Naive thymus-derived CD8-positive, alpha-beta T cell (primary cell): ENCODE measurements at regions not wholly inside any gene's neighbourhood (a gene's known extent, or its start where the extent isn't known, plus 50 kb on each side); places are given as distances from the start of the nearest gene placed in this dataset.

Source experiments
- ATAC-seq, 2 donors: fragments of 150-1000 bp; cut with Tn5 transposase in 1 of 2; sonication (Bioruptor Pico), chemical (Tn5 transposase) in 1 of 2; 1 replicate in 1 of 2; 2 replicates in 1 of 2; pipeline ENCODE4 v1.10.0; 2021; ENCODE audit warnings: mild to moderate bottlenecking in 2 of 2, moderate library complexity in 2 of 2
- POLR2A ChIA-PET: fragments of 350-600 bp; sonication (Branson Sonifier 250); formaldehyde crosslinking; loops from one replicate; lab custom pipeline; 2021; ENCODE audit warnings: antibody characterized with exemption; lab: Charles Lee
- DNase-seq, 10 donors: peaks; one replicate each; pipeline versions ENCODE4 v3.0.0 to v3.0.0-alpha.2; 2020 to 2022
- H3K27ac Mint-ChIP-seq, 10 donors: one replicate each; pipeline ENCODE4 v1.8.0; 2020 to 2022; ENCODE audit warnings: mild to moderate bottlenecking in 10 of 10, mixed read lengths in 10 of 10, moderate library complexity in 4 of 10, inconsistent platforms in 1 of 10
- H3K27me3 Mint-ChIP-seq, 5 donors: one replicate each; pipeline ENCODE4 v1.8.0; 2021 to 2022; ENCODE audit warnings: mixed read lengths in 5 of 5
- H3K36me3 Mint-ChIP-seq, 3 donors: one replicate each; pipeline ENCODE4 v1.8.0; 2020 to 2022; ENCODE audit warnings: mixed read lengths in 3 of 3, mild to moderate bottlenecking in 2 of 3, inconsistent platforms in 1 of 3
- H3K4me1 Mint-ChIP-seq, 4 donors: one replicate each; pipeline ENCODE4 v1.8.0; 2021 to 2022; ENCODE audit warnings: mixed read lengths in 4 of 4
- H3K4me3 Mint-ChIP-seq, 10 donors: one replicate each; pipeline ENCODE4 v1.8.0; 2020 to 2022; ENCODE audit warnings: mild to moderate bottlenecking in 10 of 10, mixed read lengths in 10 of 10, moderate library complexity in 6 of 10, inconsistent platforms in 1 of 10
- H3K9me3 Mint-ChIP-seq, 9 donors: one replicate each; pipeline ENCODE4 v1.8.0; 2020 to 2022; ENCODE audit warnings: mixed read lengths in 9 of 9, mild to moderate bottlenecking in 3 of 9, inconsistent platforms in 1 of 9, moderate library complexity in 1 of 9

- peaks cover 9 to 21% (median 18%) of the 10 kb centered on the region in 4 donors for H3K4me1 Mint-ChIP-seq
- no peak for DNase-seq
- peaks cover 0 to 10% (median 4%) of the 10 kb centered on the region in 9 donors for H3K9me3 Mint-ChIP-seq
- POLR2A ChIA-PET = no interaction called here
- no peak overlapping the region for H3K4me3 Mint-ChIP-seq
- no peaks in the 10 kb centered on the region for H3K27me3 Mint-ChIP-seq
- no peak for ATAC-seq
- no peaks in the 10 kb centered on the region for H3K36me3 Mint-ChIP-seq
- no peak overlapping the region for H3K27ac Mint-ChIP-seq
These were observed 239.1 kb downstream of the ELAVL2 start for GRCh38 chr9:23586906-23587305.

- POLR2A ChIA-PET = no interaction called here
- peaks cover 0 to 10% (median 2%) of the 10 kb centered on the region in 9 donors for H3K9me3 Mint-ChIP-seq
- no peak overlapping the region for H3K27ac Mint-ChIP-seq
- no peaks in the 10 kb centered on the region for H3K27me3 Mint-ChIP-seq
- ATAC-seq (no peak), DNase-seq (no peak)
- peaks cover 9 to 22% (median 18%) of the 10 kb centered on the region in 4 donors for H3K4me1 Mint-ChIP-seq
- no peaks in the 10 kb centered on the region for H3K36me3 Mint-ChIP-seq
- no peak overlapping the region for H3K4me3 Mint-ChIP-seq
These were observed 238.6 kb downstream of the ELAVL2 start for GRCh38 chr9:23587433-23587832.

DNA sequence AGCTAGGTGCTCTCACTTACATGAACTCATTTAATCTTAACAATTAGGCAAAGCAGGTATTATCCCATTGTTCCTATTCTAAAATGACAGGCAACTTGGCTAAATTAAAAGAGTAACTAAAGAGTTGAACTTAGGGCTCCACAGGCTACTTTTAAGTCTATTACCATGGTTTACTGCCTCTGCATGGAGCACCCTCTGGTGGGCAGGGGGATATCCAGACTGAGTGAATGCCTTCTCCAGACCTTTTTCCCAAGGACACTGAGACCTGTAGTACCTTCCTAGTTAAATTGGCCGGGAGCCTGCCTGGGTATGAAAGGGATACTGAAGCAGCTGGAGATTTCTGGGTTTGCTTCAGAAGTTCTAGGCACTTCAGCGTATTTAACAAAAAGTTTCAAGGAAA, 238.1 kb downstream of the ELAVL2 start:
- Mint-ChIP-seq H3K4me3 (no peak overlapping the region), H3K27ac (no peak overlapping the region), H3K4me1 (peaks cover 9 to 24% (median 18%) of the 10 kb centered on the region in 4 donors), H3K27me3 (no peaks in the 10 kb centered on the region), H3K36me3 (no peaks in the 10 kb centered on the region), H3K9me3 (peaks cover 0 to 10% (median 2%) of the 10 kb centered on the region in 9 donors)
- ATAC-seq (no peak), DNase-seq (no peak)
- POLR2A ChIA-PET = no interaction called here

- no peaks in the 10 kb centered on the region for H3K36me3 Mint-ChIP-seq
- DNase-seq (peak in 3 of 10 donors; percentile 1 to 5 (median 2)), ATAC-seq (no peak)
- H3K9me3 Mint-ChIP-seq = peaks cover 0 to 10% (median 0%) of the 10 kb centered on the region in 9 donors
- POLR2A ChIA-PET = no interaction called here
- H3K4me3 Mint-ChIP-seq = peak overlapping the region in 9 of 10 donors; percentile 5 to 61 (median 52)
- H3K27me3 Mint-ChIP-seq = no peaks in the 10 kb centered on the region
- peaks cover 9 to 24% (median 18%) of the 10 kb centered on the region in 4 donors for H3K4me1 Mint-ChIP-seq
- no peak overlapping the region for H3K27ac Mint-ChIP-seq
These were observed 235.6 kb downstream of the ELAVL2 start for GRCh38 chr9:23590276-23591000.

DNA sequence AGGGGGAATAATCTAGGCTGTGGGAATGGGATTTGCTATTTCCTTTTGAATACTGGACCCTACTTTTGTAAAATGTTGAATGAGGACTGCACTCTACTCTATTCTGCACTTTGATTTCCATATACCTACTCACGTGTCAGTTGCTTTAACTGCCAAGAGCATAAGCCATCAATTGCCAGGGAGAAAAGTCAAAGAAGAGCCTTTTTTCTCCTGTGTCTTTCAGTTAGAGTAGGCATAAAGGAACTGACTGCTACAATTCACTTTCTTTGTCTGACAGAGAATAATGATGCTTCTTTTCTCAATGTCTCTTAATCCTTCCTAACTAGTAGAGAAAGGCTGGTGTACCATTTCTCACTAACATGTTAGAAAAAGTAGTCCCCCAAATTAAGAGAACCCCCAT, 231.6 kb downstream of the ELAVL2 start:
- ATAC-seq (no peak), DNase-seq (no peak)
- H3K27ac Mint-ChIP-seq = no peak overlapping the region
- H3K4me1 Mint-ChIP-seq = peaks cover 9 to 23% (median 18%) of the 10 kb centered on the region in 4 donors
- POLR2A ChIA-PET = no interaction called here
- no peaks in the 10 kb centered on the region for H3K36me3 Mint-ChIP-seq
- no peaks in the 10 kb centered on the region for H3K27me3 Mint-ChIP-seq
- H3K4me3 Mint-ChIP-seq = no peak overlapping the region
- peaks cover 0 to 8% (median 0%) of the 10 kb centered on the region in 9 donors for H3K9me3 Mint-ChIP-seq

DNA sequence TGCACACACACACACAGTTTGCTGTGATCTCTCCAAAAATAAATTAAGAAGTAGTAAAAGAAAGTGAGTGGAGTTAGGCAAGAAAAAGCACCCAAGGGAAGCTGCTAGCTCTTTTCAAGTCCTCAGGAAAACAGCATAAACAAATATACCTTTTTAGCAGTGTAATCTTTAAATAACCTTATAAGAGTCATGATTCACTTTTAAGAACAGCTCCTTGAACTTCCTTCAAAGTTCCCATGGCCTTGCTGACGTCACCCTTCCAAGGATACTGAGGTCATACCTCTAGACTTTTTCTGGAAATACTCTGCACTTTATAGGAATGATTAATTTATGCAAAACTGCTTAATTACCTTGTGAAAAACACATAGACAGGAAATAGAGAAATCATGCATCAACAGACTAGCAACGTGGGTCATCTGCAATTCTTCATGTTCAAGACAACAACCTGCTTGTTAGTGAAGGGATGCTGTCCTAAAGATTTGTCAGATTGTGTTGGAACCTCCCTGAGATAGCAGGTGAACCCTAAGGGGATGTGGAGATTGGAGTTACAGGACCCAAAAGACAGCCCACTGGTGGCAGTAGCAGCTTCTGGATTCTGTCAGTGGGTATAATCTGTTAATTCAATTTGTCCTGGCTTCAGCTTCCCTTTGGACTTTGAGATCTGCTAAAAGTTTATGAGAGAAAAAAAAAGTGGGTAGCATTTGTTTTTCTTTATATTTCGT, 229.0 kb downstream of the ELAVL2 start:
- Mint-ChIP-seq H3K4me1 (peaks cover 0 to 3% (median 0%) of the 10 kb centered on the region in 4 donors), H3K4me3 (no peak overlapping the region), H3K36me3 (no peaks in the 10 kb centered on the region), H3K27me3 (peaks cover 0 to 3% (median 0%) of the 10 kb centered on the region in 5 donors), H3K9me3 (peaks cover 0 to 6% (median 0%) of the 10 kb centered on the region in 9 donors), H3K27ac (no peak overlapping the region)
- DNase-seq = no peak
- POLR2A ChIA-PET = no interaction called here
- no peak for ATAC-seq

GRCh38 chr9:23598994-23599393, 227.0 kb downstream of the ELAVL2 start:
- ATAC-seq = no peak
- no peaks in the 10 kb centered on the region for H3K4me1 Mint-ChIP-seq
- peaks cover 0 to 5% (median 0%) of the 10 kb centered on the region in 9 donors for H3K9me3 Mint-ChIP-seq
- H3K27ac Mint-ChIP-seq = no peak overlapping the region
- POLR2A ChIA-PET = no interaction called here
- H3K27me3 Mint-ChIP-seq = peaks cover 0 to 3% (median 0%) of the 10 kb centered on the region in 5 donors
- no peak for DNase-seq
- no peaks in the 10 kb centered on the region for H3K36me3 Mint-ChIP-seq
- no peak overlapping the region for H3K4me3 Mint-ChIP-seq

DNA sequence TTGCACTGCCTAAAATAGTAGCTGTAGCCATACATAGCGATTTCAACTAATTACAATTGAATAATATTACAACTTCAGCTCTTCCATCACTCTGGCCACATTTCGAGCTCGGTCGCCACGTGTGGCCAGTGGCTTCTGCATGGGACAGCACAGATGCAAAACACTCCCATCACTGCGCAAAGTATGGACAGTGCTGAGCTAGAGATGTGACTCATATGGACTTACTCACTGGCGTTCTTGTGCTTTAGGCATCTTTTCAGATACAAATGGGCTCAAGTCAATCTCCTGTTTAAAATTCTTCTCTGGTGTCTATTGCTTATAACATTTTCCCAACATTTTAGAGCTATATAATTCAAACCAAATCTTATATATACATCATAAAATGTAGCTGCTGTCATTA, 222.7 kb downstream of the ELAVL2 start:
- no peak overlapping the region for H3K27ac Mint-ChIP-seq
- H3K9me3 Mint-ChIP-seq = peaks cover 0 to 8% (median 2%) of the 10 kb centered on the region in 9 donors
- H3K36me3 Mint-ChIP-seq = no peaks in the 10 kb centered on the region
- H3K4me1 Mint-ChIP-seq = no peaks in the 10 kb centered on the region
- no peak overlapping the region for H3K4me3 Mint-ChIP-seq
- no peak for ATAC-seq
- H3K27me3 Mint-ChIP-seq = peaks cover 0 to 3% (median 0%) of the 10 kb centered on the region in 5 donors
- DNase-seq = no peak
- POLR2A ChIA-PET = no interaction called here

- no peak for DNase-seq
- Mint-ChIP-seq H3K9me3 (peaks cover 0 to 8% (median 0%) of the 10 kb centered on the region in 9 donors), H3K4me1 (no peaks in the 10 kb centered on the region), H3K27ac (no peak overlapping the region), H3K36me3 (no peaks in the 10 kb centered on the region), H3K4me3 (no peak overlapping the region), H3K27me3 (peaks cover 0 to 1% (median 0%) of the 10 kb centered on the region in 5 donors)
- ATAC-seq = no peak
- POLR2A ChIA-PET = no interaction called here
These were observed 219.9 kb downstream of the ELAVL2 start for GRCh38 chr9:23606107-23606506.

DNA sequence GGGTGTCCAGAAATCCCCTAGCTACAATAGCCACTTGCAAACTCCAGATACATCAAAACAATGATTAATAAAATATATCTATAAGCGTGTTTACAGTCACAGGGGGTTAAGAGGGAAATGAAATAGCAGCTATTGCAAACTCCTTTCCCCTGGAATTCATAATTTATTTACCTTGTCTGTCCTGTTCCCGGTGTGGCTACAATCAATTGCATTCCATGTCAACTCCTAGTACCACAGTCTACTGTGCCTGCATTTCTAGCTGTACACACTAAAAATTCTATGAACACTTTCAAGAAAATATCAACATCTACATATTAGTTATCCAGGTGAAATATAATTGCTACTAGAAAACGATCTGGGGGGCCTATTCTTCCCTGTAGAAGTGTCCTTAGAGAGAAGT, 217.6 kb downstream of the ELAVL2 start:
- POLR2A ChIA-PET = no interaction called here
- peaks cover 0 to 1% (median 0%) of the 10 kb centered on the region in 5 donors for H3K27me3 Mint-ChIP-seq
- no peak overlapping the region for H3K4me3 Mint-ChIP-seq
- no peak overlapping the region for H3K27ac Mint-ChIP-seq
- DNase-seq = no peak
- H3K4me1 Mint-ChIP-seq = no peaks in the 10 kb centered on the region
- no peaks in the 10 kb centered on the region for H3K36me3 Mint-ChIP-seq
- peaks cover 0 to 8% (median 0%) of the 10 kb centered on the region in 9 donors for H3K9me3 Mint-ChIP-seq
- no peak for ATAC-seq

GRCh38 chr9:23611869-23612268, 214.2 kb downstream of the ELAVL2 start:
- Mint-ChIP-seq H3K9me3 (peaks cover 0 to 8% (median 0%) of the 10 kb centered on the region in 9 donors), H3K27ac (peak overlapping the region in 1 of 10 donors; percentile 45), H3K4me1 (no peaks in the 10 kb centered on the region), H3K27me3 (no peaks in the 10 kb centered on the region), H3K36me3 (no peaks in the 10 kb centered on the region), H3K4me3 (no peak overlapping the region)
- DNase-seq (no peak), ATAC-seq (no peak)
- POLR2A ChIA-PET = no interaction called here

GRCh38 chr9:23615569-23615968, 210.5 kb downstream of the ELAVL2 start:
- ATAC-seq (no peak), DNase-seq (no peak)
- POLR2A ChIA-PET = no interaction called here
- Mint-ChIP-seq H3K4me1 (no peaks in the 10 kb centered on the region), H3K9me3 (peaks cover 0 to 18% (median 0%) of the 10 kb centered on the region in 9 donors), H3K36me3 (no peaks in the 10 kb centered on the region), H3K4me3 (no peak overlapping the region), H3K27ac (no peak overlapping the region), H3K27me3 (peaks cover 0 to 2% (median 0%) of the 10 kb centered on the region in 5 donors)

GRCh38 chr9:23621188-23621587, 204.9 kb downstream of the ELAVL2 start:
- Mint-ChIP-seq H3K36me3 (peaks cover 0 to 8% (median 0%) of the 10 kb centered on the region in 3 donors), H3K4me3 (peak overlapping the region in 1 of 10 donors; percentile 25), H3K27ac (no peak overlapping the region), H3K27me3 (peaks cover 0 to 2% (median 0%) of the 10 kb centered on the region in 5 donors), H3K4me1 (no peaks in the 10 kb centered on the region), H3K9me3 (peaks cover 0 to 27% (median 3%) of the 10 kb centered on the region in 9 donors)
- POLR2A ChIA-PET = no interaction called here
- DNase-seq (no peak), ATAC-seq (no peak)
